GM23248 (cell line): ENCODE measurements at regions not wholly inside any gene's neighbourhood (a gene's known extent, or its start where the extent isn't known, plus 50 kb on each side); places are given as distances from the start of the nearest gene placed in this dataset.

Source experiments
- DNase-seq: peaks from one replicate; pipeline ENCODE4 v3.0.0-alpha.2; 2015
- H2AFZ ChIP-seq: fragments of 200-600 bp; sonication (generic); 2 replicates; pipeline ENCODE4 v1.6.1; 2016; ENCODE audit warnings: antibody characterized with exemption
- H3F3A ChIP-seq: fragments of 200-600 bp; sonication (generic); 2 replicates; pipeline ENCODE4 v1.6.1; 2016; ENCODE audit warnings: mild to moderate bottlenecking, antibody characterized with exemption, mixed run types; ENCODE audit not compliant: insufficient read depth
- H3K27ac ChIP-seq: fragments of 200-600 bp; sonication (generic); 2 replicates; pipeline ENCODE4 v1.5.1; 2016; ENCODE audit warnings: mild to moderate bottlenecking
- H3K27me3 ChIP-seq: fragments of 200-600 bp; sonication (generic); replicated peaks from 2 replicates; pipeline ENCODE4 v1.6.1; 2016; ENCODE audit warnings: mild to moderate bottlenecking; ENCODE audit not compliant: insufficient read depth
- H3K36me3 ChIP-seq: fragments of 200-600 bp; sonication (generic); 2 replicates; pipeline ENCODE4 v1.6.1; 2016; ENCODE audit warnings: low read depth, mild to moderate bottlenecking
- H3K4me1 ChIP-seq: fragments of 200-600 bp; sonication (generic); 2 replicates; pipeline ENCODE4 v1.6.1; 2016; ENCODE audit warnings: mild to moderate bottlenecking; ENCODE audit not compliant: insufficient read depth
- H3K4me2 ChIP-seq: fragments of 200-600 bp; sonication (generic); one replicate; pipeline ENCODE4 v1.6.1; 2016; ENCODE audit warnings: mild to moderate bottlenecking; ENCODE audit not compliant: unreplicated experiment
- H3K4me3 ChIP-seq: fragments of 200-600 bp; sonication (generic); 2 replicates; pipeline ENCODE4 v1.5.1; 2016; ENCODE audit warnings: mild to moderate bottlenecking
- H3K79me2 ChIP-seq: fragments of 200-600 bp; sonication (generic); 2 replicates; pipeline ENCODE4 v1.6.1; 2016; ENCODE audit warnings: mild to moderate bottlenecking; ENCODE audit not compliant: insufficient read depth
- H3K9ac ChIP-seq: fragments of 200-600 bp; sonication (generic); 2 replicates; pipeline ENCODE4 v1.6.1; 2016; ENCODE audit warnings: mild to moderate bottlenecking
- H3K9me2 ChIP-seq: fragments of 200-600 bp; sonication (generic); 2 replicates; pipeline ENCODE4 v1.6.1; 2016; ENCODE audit warnings: mixed run types, mild to moderate bottlenecking, moderate library complexity; ENCODE audit not compliant: insufficient read depth
- H3K9me3 ChIP-seq: fragments of 200-600 bp; sonication (generic); one replicate; pipeline ENCODE4 v1.6.1; 2017; ENCODE audit warnings: low read depth
- H4K20me1 ChIP-seq: fragments of 200-600 bp; sonication (generic); 2 replicates; pipeline ENCODE4 v1.6.0; 2016; ENCODE audit not compliant: insufficient read depth
- EZH2 ChIP-seq: fragments of 200-600 bp; sonication (generic); IDR thresholded peaks from 2 replicates; pipeline ENCODE4 v1.6.1; 2018; ENCODE audit warnings: antibody characterized with exemption, mild to moderate bottlenecking; ENCODE audit not compliant: insufficient read depth, poor library complexity, severe bottlenecking
- EZH2phosphoT487 ChIP-seq: fragments of 200-600 bp; sonication (generic); IDR thresholded peaks from 2 replicates; pipeline ENCODE4 v1.6.1; 2018; ENCODE audit warnings: antibody characterized with exemption, moderate library complexity, mild to moderate bottlenecking, low read depth; ENCODE audit not compliant: insufficient read depth
- WGBS, 2 experiments: methylation state at CpG; one replicate each; pipeline ENCODE4 v1.1.6; 2015 to 2017; ENCODE audit warnings: low lambda C conversion rate in 2 of 2, low coverage in 1 of 2; ENCODE audit errors: missing lambda C conversion rate in 2 of 2; 5-methylcytosine and 5-hydroxymethylcytosine counted together
- in situ Hi-C: fragments of 300-500 bp; cut with MboI; formaldehyde crosslinking; loops from 2 replicates; pipeline ENCODE4 v1.15.0; 2020

DNA sequence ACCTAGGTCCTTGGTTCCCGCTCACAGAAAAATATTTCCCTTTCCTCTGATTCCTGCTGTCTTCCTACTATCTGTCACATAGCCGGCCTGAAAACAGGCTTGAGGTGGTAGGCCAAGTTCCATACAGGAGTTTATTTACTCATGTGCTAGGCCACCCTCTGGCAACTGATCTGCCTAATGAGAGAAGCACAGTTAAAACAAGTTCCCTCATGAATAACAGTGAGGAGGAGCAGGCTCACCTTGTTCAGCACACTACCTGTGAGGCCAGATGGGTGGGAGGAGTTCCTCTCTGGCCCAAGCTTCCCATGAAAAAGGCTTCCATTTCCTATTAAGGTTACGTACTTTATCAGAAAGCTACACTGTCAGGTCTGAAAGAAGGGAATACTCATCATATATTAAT, 206.0 kb downstream of the MYRFL start:
- no peaks in the 10 kb centered on the region for H3K9me3 ChIP-seq
- H3K4me1 ChIP-seq = no peaks in the 10 kb centered on the region
- H4K20me1 ChIP-seq = no peaks in the 10 kb centered on the region
- WGBS, 2 experiments = 57 to 79% methylated on average over 3 of the region's 3 CpGs
- no peaks in the 10 kb centered on the region for H3K9me2 ChIP-seq
- no peak overlapping the region for H3K9ac ChIP-seq
- in situ Hi-C loops = no loop called here
- H3K36me3 ChIP-seq = no peaks in the 10 kb centered on the region
- no peak overlapping the region for H3K4me3 ChIP-seq
- H3K27me3 ChIP-seq = no peaks in the 10 kb centered on the region
- no peak for DNase-seq
- H3F3A ChIP-seq = no peaks in the 10 kb centered on the region
- no peak overlapping the region for H2AFZ ChIP-seq
- no peak overlapping the region for H3K27ac ChIP-seq
- TF ChIP-seq EZH2phosphoT487 (no peak), EZH2 (no peak)
- H3K79me2 ChIP-seq = no peaks in the 10 kb centered on the region
- H3K4me2 ChIP-seq = no peak overlapping the region

DNA sequence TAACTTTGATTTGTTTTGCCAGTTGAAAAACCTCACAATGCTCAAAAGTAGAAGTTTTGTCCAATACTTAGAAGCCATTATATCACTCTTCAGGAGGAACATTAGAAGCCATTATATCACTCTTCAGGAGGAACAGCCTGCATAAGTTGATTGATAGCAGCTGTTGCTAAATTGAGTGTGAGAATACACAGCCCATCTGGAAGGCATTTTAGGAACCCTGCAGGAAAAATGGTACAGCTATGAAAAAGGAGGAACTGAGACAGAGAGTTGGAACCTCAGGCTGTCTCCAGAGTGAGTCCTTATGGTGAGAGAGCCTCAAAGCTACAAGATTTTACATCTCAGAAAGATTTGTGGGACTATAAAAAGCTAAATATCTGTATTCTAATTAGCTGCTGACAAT, 207.0 kb downstream of the MYRFL start:
- Histone ChIP-seq H3K4me2 (no peak overlapping the region), H4K20me1 (no peaks in the 10 kb centered on the region), H3K27me3 (no peaks in the 10 kb centered on the region), H3K79me2 (no peaks in the 10 kb centered on the region), H3K9ac (no peak overlapping the region), H3K4me3 (no peak overlapping the region), H3K27ac (no peak overlapping the region), H3F3A (no peaks in the 10 kb centered on the region), H3K9me3 (no peaks in the 10 kb centered on the region), H3K36me3 (no peaks in the 10 kb centered on the region), H3K9me2 (no peaks in the 10 kb centered on the region), H3K4me1 (no peaks in the 10 kb centered on the region), H2AFZ (no peak overlapping the region)
- in situ Hi-C loops = no loop called here
- TF ChIP-seq EZH2 (no peak), EZH2phosphoT487 (no peak)
- DNase-seq = no peak

DNA sequence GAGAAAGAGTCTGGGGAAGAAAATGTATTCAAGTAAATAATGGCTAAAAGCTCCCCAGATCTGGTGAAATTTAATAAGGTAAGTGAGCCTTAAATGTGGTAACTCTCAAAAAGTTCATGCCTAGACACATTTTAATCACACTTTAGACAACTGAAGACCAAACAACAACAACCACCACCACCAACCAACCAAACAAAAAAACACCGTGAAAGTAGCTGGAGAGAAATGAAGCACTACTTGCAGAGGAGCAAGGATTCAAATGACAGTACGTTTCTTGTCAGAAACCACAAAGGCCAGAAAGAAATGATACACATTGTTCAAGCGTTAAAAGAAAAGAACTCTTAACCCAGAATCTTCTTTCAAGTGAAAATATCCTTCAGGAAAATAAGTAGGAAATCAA, 208.3 kb downstream of the MYRFL start:
- Histone ChIP-seq H3K9me2 (no peaks in the 10 kb centered on the region), H2AFZ (no peak overlapping the region), H3F3A (no peaks in the 10 kb centered on the region), H3K9ac (no peak overlapping the region), H3K79me2 (no peaks in the 10 kb centered on the region), H3K27ac (no peak overlapping the region), H3K36me3 (no peaks in the 10 kb centered on the region), H4K20me1 (no peaks in the 10 kb centered on the region), H3K27me3 (no peaks in the 10 kb centered on the region), H3K4me3 (no peak overlapping the region), H3K4me1 (no peaks in the 10 kb centered on the region), H3K9me3 (no peaks in the 10 kb centered on the region), H3K4me2 (no peak overlapping the region)
- TF ChIP-seq EZH2phosphoT487 = no peak
- no peak for TF ChIP-seq EZH2
- in situ Hi-C loops = no loop called here
- 60 to 68% methylated on average over 3 of the region's 3 CpGs for WGBS, 2 experiments
- DNase-seq = no peak

DNA sequence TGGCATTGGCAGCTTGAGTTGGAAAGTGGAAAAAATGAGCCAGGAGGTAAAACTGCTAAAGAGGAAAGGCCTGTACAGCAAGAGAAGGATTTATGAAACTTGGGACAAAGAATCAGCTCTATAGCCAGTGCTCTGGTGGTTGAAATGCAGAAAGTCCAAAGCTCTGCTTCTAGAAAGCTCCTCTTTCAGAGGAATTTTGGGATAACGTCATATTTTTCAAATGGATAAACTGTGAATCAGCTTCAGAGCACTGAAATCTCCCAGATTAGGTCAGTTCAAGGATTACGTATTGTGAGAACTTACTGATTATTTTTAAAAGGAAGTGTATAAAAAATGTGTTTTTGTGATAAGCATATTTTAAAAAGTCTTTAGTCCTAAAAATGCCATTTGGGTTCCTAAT, 203.1 kb upstream of the CNOT2 start:
- no peak for TF ChIP-seq EZH2
- TF ChIP-seq EZH2phosphoT487 = no peak
- in situ Hi-C loops = no loop called here
- Histone ChIP-seq H3K27me3 (no peaks in the 10 kb centered on the region), H3K4me3 (no peak overlapping the region), H3K4me1 (no peaks in the 10 kb centered on the region), H3K4me2 (no peak overlapping the region), H3K27ac (no peak overlapping the region), H3F3A (no peaks in the 10 kb centered on the region), H2AFZ (no peak overlapping the region), H3K9me2 (no peaks in the 10 kb centered on the region), H3K36me3 (no peaks in the 10 kb centered on the region), H3K9ac (no peak overlapping the region), H4K20me1 (no peaks in the 10 kb centered on the region), H3K9me3 (no peaks in the 10 kb centered on the region), H3K79me2 (no peaks in the 10 kb centered on the region)
- 68 to 78% methylated on average over 2 of the region's 2 CpGs for WGBS, 2 experiments
- DNase-seq = peak; percentile 18

DNA sequence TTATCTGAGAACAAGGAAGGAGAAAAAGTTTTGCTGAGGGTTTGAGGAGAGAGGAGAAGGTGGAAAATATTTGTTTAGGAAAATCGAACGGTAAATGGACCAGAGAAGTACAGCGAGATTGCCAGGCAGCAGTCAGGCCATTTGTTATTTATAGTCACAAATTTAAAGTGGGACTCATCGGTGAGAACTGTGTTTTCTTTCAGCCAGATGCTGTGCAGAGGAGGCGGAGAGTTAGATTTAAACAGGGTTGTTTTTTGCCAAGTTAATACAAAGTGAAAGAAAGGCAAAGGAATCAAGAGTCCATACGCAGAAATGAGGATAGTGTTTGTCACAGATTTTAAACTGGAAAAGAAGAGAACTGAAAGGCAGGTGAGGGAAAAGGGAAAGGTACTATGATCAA, 200.6 kb upstream of the CNOT2 start:
- H3K4me3 ChIP-seq = no peak overlapping the region
- 22 to 24% methylated on average over 6 of the region's 6 CpGs for WGBS, 2 experiments
- H3K4me2 ChIP-seq = no peak overlapping the region
- H4K20me1 ChIP-seq = no peaks in the 10 kb centered on the region
- H3K79me2 ChIP-seq = no peaks in the 10 kb centered on the region
- no peaks in the 10 kb centered on the region for H3K9me3 ChIP-seq
- TF ChIP-seq EZH2 (no peak), EZH2phosphoT487 (no peak)
- no peaks in the 10 kb centered on the region for H3K36me3 ChIP-seq
- no peaks in the 10 kb centered on the region for H3F3A ChIP-seq
- no peak overlapping the region for H3K9ac ChIP-seq
- no peaks in the 10 kb centered on the region for H3K9me2 ChIP-seq
- peak overlapping the region; percentile 42 for H2AFZ ChIP-seq
- in situ Hi-C loops = no loop called here
- no peak for DNase-seq
- no peak overlapping the region for H3K27ac ChIP-seq
- H3K27me3 ChIP-seq = no peaks in the 10 kb centered on the region
- H3K4me1 ChIP-seq = no peaks in the 10 kb centered on the region
